ENCODE measurements at regions not wholly inside any gene's neighbourhood (a gene's known extent, or its start where the extent isn't known, plus 50 kb on each side); places are given as distances from the start of the nearest gene placed in this dataset.

DNA sequence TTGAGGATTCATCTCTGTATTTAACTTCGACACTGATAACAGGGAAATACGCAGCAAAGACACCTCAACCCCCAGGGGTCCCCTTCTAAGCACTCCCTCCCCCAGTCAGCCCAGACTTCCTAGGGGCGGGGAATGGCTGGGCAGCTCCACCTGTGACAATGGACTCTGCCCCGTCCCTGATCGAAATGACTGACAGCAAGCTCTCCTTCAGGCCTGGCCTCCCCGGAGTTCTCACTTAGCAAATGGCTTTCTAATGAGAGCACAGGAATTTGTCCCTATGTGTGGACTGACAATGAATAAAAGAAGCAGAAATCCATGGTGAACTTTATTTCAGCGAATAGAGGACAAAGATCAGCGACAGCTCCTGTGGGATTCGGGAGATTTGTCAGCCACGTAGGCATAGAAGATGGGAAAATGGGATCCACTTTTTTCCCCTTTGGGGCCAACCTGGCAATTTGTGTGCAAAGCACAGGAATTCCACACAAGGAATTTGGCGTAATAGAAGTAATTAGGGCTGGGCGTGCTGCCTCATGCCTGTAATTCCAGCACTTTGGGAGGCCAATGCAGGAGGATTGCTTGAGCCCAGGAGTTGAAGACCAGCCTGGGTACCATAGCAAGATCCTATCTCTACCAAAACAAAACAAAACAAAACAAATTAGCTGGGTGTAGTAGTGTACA lies 63.8 kb downstream of the TNFAIP2 start:
- Histone ChIP-seq H4K20me1 (ENCODE audit: low read depth) (peaks cover 4% of the 10 kb centered on the region), H3F3A (ENCODE audit: low read depth) (peaks cover 22% of the 10 kb centered on the region), H3K4me2 (peak overlapping the region; percentile 47), H3K4me1 (peaks cover 14% of the 10 kb centered on the region), H3K27ac (no peak overlapping the region), H3K27me3 (peaks cover 46% of the 10 kb centered on the region), H3K9me3 (ENCODE audit: low read depth) (no peaks in the 10 kb centered on the region), H3K9ac (no peak overlapping the region), H3K36me3 (no peaks in the 10 kb centered on the region), H2AFZ (replicated peaks) (no peak overlapping the region), H3K79me2 (ENCODE audit: low read depth) (no peaks in the 10 kb centered on the region), H3K4me3 (no peak overlapping the region)
- TF ChIP-seq EZH2phosphoT487 (IDR thresholded peaks at IDR 0.05) (no peak), EZH2 (IDR thresholded peaks at IDR 0.05) (no peak)
- TF ChIP-seq, protein P1, sequence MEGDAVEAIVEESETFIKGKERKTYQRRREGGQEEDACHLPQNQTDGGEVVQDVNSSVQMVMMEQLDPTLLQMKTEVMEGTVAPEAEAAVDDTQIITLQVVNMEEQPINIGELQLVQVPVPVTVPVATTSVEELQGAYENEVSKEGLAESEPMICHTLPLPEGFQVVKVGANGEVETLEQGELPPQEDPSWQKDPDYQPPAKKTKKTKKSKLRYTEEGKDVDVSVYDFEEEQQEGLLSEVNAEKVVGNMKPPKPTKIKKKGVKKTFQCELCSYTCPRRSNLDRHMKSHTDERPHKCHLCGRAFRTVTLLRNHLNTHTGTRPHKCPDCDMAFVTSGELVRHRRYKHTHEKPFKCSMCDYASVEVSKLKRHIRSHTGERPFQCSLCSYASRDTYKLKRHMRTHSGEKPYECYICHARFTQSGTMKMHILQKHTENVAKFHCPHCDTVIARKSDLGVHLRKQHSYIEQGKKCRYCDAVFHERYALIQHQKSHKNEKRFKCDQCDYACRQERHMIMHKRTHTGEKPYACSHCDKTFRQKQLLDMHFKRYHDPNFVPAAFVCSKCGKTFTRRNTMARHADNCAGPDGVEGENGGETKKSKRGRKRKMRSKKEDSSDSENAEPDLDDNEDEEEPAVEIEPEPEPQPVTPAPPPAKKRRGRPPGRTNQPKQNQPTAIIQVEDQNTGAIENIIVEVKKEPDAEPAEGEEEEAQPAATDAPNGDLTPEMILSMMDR (IDR thresholded peaks at IDR 0.05), result no peak
- H3K9me3 Mint-ChIP-seq, result peaks cover 16% of the 10 kb centered on the region
- no peaks in the 10 kb centered on the region for H3K36me3 Mint-ChIP-seq
- H3K4me1 Mint-ChIP-seq, result peaks cover 26% of the 10 kb centered on the region
- H3K27ac Mint-ChIP-seq, result no peak overlapping the region
- DNase-seq (ENCODE audit: low spot score), result peak; percentile 72
- no peak overlapping the region for H3K4me3 Mint-ChIP-seq
- peaks cover 29% of the 10 kb centered on the region for H3K27me3 Mint-ChIP-seq (ENCODE audit: insufficient read depth, low read depth)

DNA sequence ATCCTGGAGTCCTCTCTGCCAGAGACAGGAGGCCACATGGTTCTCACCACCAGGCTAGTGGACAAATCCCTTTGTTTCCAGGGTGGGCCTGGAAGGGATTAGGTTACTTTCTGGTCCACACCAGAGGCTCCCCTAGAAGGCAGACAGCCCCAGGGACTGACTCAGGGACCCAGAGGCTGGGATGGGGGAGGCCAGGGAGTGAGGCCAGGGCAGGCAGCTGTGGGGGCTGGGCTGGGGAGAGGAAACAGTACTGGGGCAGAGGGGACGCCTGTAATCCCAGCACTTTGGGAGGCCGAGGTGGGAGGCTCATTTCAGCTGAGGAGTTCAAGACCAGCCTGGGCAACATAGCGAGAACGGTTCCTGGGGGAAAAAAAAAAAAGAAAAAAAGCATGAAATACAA lies 64.7 kb downstream of the TNFAIP2 start:
- DNase-seq (ENCODE audit: low spot score), result no peak
- TF ChIP-seq, protein P1 (IDR thresholded peaks at IDR 0.05), result no peak
- no peak for TF ChIP-seq EZH2phosphoT487 (IDR thresholded peaks at IDR 0.05)
- no peak for TF ChIP-seq EZH2 (IDR thresholded peaks at IDR 0.05)
- Histone ChIP-seq H3K27ac (no peak overlapping the region), H3K36me3 (no peaks in the 10 kb centered on the region), H2AFZ (replicated peaks) (no peak overlapping the region), H3K4me2 (no peak overlapping the region), H3K79me2 (ENCODE audit: low read depth) (no peaks in the 10 kb centered on the region), H3K4me3 (no peak overlapping the region), H3K27me3 (peaks cover 46% of the 10 kb centered on the region), H3K9ac (no peak overlapping the region), H3F3A (ENCODE audit: low read depth) (peaks cover 22% of the 10 kb centered on the region), H4K20me1 (ENCODE audit: low read depth) (peaks cover 4% of the 10 kb centered on the region), H3K9me3 (ENCODE audit: low read depth) (no peaks in the 10 kb centered on the region), H3K4me1 (peaks cover 14% of the 10 kb centered on the region)
- Mint-ChIP-seq H3K27me3 (ENCODE audit: insufficient read depth, low read depth) (peaks cover 28% of the 10 kb centered on the region), H3K36me3 (no peaks in the 10 kb centered on the region), H3K27ac (no peak overlapping the region), H3K4me1 (peaks cover 26% of the 10 kb centered on the region), H3K4me3 (no peak overlapping the region), H3K9me3 (peaks cover 19% of the 10 kb centered on the region)

DNA sequence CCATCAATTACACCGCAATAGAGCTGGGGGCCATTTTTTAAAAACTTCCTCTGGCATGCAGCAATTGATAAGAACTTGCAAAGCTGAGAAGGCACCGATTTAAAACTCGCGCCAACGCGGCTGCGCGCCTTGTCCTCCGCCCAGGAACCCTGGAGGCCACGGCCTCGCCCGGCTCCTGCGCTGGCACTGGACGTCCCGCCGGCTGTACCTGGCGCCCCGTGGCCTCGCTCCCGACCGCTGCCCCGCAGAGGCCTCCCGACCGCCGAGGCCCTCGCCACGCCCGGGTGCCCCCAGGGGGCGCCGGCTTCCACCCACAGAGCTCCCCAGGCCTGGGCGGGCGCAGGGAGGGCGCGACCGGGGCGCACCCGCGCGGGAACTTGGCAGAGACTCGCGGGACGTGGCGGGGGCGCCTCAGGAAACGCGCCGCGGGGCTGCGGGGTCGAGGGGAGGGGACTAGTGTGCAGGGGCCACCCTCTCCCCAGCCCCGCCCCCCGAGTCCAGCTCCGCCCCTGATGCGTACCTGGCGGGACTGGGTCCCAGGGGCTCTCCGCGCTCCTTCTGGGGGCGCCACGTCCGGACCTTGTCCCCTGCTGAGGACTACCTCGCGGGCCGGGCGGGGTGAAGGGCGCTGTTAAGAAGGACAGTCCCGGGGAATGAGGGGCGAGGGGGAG lies 65.7 kb downstream of the TNFAIP2 start:
- peak overlapping the region; percentile 68 for H2AFZ ChIP-seq (replicated peaks)
- H3K36me3 Mint-ChIP-seq, result no peaks in the 10 kb centered on the region
- H3K9me3 ChIP-seq (ENCODE audit: low read depth), result no peaks in the 10 kb centered on the region
- H3K27ac ChIP-seq, result no peak overlapping the region
- peaks cover 46% of the 10 kb centered on the region for H3K27me3 ChIP-seq
- no peak overlapping the region for H3K27ac Mint-ChIP-seq
- H3K4me1 Mint-ChIP-seq, result peaks cover 26% of the 10 kb centered on the region
- peaks cover 4% of the 10 kb centered on the region for H4K20me1 ChIP-seq (ENCODE audit: low read depth)
- H3K4me3 Mint-ChIP-seq, result peak overlapping the region; percentile 18
- peak overlapping the region; percentile 51 for H3K4me3 ChIP-seq
- H3K9ac ChIP-seq, result no peak overlapping the region
- H3K4me1 ChIP-seq, result peaks cover 14% of the 10 kb centered on the region
- H3K27me3 Mint-ChIP-seq (ENCODE audit: insufficient read depth, low read depth), result peaks cover 28% of the 10 kb centered on the region
- no peaks in the 10 kb centered on the region for H3K36me3 ChIP-seq
- H3K79me2 ChIP-seq (ENCODE audit: low read depth), result no peaks in the 10 kb centered on the region
- TF ChIP-seq EZH2 (IDR thresholded peaks at IDR 0.05) (peak; percentile 76), EZH2phosphoT487 (IDR thresholded peaks at IDR 0.05) (peak; percentile 39)
- TF ChIP-seq, protein P1 (IDR thresholded peaks at IDR 0.05), result peak; percentile 36
- peak; percentile 36 for DNase-seq (ENCODE audit: low spot score)
- peak overlapping the region; percentile 74 for H3K4me2 ChIP-seq
- peaks cover 19% of the 10 kb centered on the region for H3K9me3 Mint-ChIP-seq
- peaks cover 22% of the 10 kb centered on the region for H3F3A ChIP-seq (ENCODE audit: low read depth)
